HG03565 (cell line): ENCODE measurements at regions not wholly inside any gene's neighbourhood (a gene's known extent, or its start where the extent isn't known, plus 50 kb on each side); places are given as distances from the start of the nearest gene placed in this dataset.

Experiments
- ATAC-seq: cut with Tn5 transposase; IDR thresholded peaks from one replicate; pipeline ENCODE4 v1.9.1; 2021; ENCODE audit warnings: mild to moderate bottlenecking, moderate library complexity; ENCODE audit not compliant: unreplicated experiment

GRCh38 chr6:71476872-71477271 lies 188.3 kb downstream of the OGFRL1 start:
- ATAC-seq = no peak

GRCh38 chr6:71478834-71479541 lies 190.4 kb downstream of the OGFRL1 start:
- no peak for ATAC-seq

GRCh38 chr6:71480577-71480976 lies 192.0 kb downstream of the OGFRL1 start:
- ATAC-seq = no peak

GRCh38 chr6:71481011-71481410 lies 192.4 kb downstream of the OGFRL1 start:
- no peak for ATAC-seq

- ATAC-seq = no peak
These were observed 193.2 kb downstream of the OGFRL1 start for GRCh38 chr6:71481801-71482200.

- ATAC-seq = no peak
These were observed 194.1 kb downstream of the OGFRL1 start for GRCh38 chr6:71482742-71483141.

GRCh38 chr6:71486461-71486860 lies 197.8 kb downstream of the OGFRL1 start:
- ATAC-seq = peak; percentile 50

GRCh38 chr6:71488186-71488585 lies 199.6 kb downstream of the OGFRL1 start:
- no peak for ATAC-seq

- no peak for ATAC-seq
These were observed 201.1 kb downstream of the OGFRL1 start for GRCh38 chr6:71489736-71490135.

GRCh38 chr6:71490876-71491275 lies 202.3 kb downstream of the OGFRL1 start:
- no peak for ATAC-seq

- ATAC-seq = no peak
These were observed 203.2 kb downstream of the OGFRL1 start for GRCh38 chr6:71491844-71492243.

GRCh38 chr6:71492668-71493067 lies 204.1 kb downstream of the OGFRL1 start:
- ATAC-seq = no peak

- ATAC-seq = peak; percentile 100
These were observed 207.6 kb downstream of the OGFRL1 start for GRCh38 chr6:71496018-71496721.

- ATAC-seq = no peak
These were observed 208.1 kb downstream of the OGFRL1 start for GRCh38 chr6:71496722-71497033.

- no peak for ATAC-seq
These were observed 210.0 kb downstream of the OGFRL1 start for GRCh38 chr6:71498638-71499037.

GRCh38 chr6:71499667-71500066 lies 211.1 kb downstream of the OGFRL1 start:
- no peak for ATAC-seq

GRCh38 chr6:71502168-71502567 lies 213.6 kb downstream of the OGFRL1 start:
- no peak for ATAC-seq

- no peak for ATAC-seq
These were observed 214.3 kb downstream of the OGFRL1 start for GRCh38 chr6:71502956-71503355.

- ATAC-seq = no peak
These were observed 218.6 kb downstream of the OGFRL1 start for GRCh38 chr6:71507183-71507582.

- no peak for ATAC-seq
These were observed 220.8 kb downstream of the OGFRL1 start for GRCh38 chr6:71509191-71510005.

GRCh38 chr6:71510057-71510713 lies 221.6 kb downstream of the OGFRL1 start:
- ATAC-seq = peak; percentile 77
